H4 (cell line): ENCODE measurements at regions not wholly inside any gene's neighbourhood (a gene's known extent, or its start where the extent isn't known, plus 50 kb on each side); places are given as distances from the start of the nearest gene placed in this dataset.
"Not testable (repeated sequence)": the region's sequence is repeated elsewhere in the genome, so short reads cannot be mapped to it uniquely, and the experiment has no call there.

ENCODE experiments used
- DNase-seq: peaks from one replicate; pipeline ENCODE4 v3.0.0-alpha.2; 2015; ENCODE audit warnings: low spot score

- no peak for DNase-seq
Observed at GRCh38 chr13:33550885-33551284, 265.3 kb upstream of the STARD13 start.

GRCh38 chr13:33554919-33555791 is 262.8 kb upstream of the RFC3 start:
- DNase-seq, result no peak

- no peak for DNase-seq
Observed at GRCh38 chr13:33556828-33557227, 261.1 kb upstream of the RFC3 start.

GRCh38 chr13:33560726-33561125 is 257.2 kb upstream of the RFC3 start:
- no peak for DNase-seq

GRCh38 chr13:33561627-33562026 is 256.3 kb upstream of the RFC3 start:
- DNase-seq, result no peak

GRCh38 chr13:33571618-33572017 is 246.3 kb upstream of the RFC3 start:
- no peak for DNase-seq

GRCh38 chr13:33572322-33572721 is 245.6 kb upstream of the RFC3 start:
- not testable (repeated sequence) for DNase-seq

GRCh38 chr13:33575378-33575777 is 242.6 kb upstream of the RFC3 start:
- DNase-seq, result no peak

- DNase-seq, result no peak
Observed at GRCh38 chr13:33577007-33577406, 240.9 kb upstream of the RFC3 start.

- DNase-seq, result no peak
Observed at GRCh38 chr13:33578786-33579185, 239.2 kb upstream of the RFC3 start.

- DNase-seq, result no peak
Observed at GRCh38 chr13:33582121-33582520, 235.8 kb upstream of the RFC3 start.

GRCh38 chr13:33583398-33583797 is 234.6 kb upstream of the RFC3 start:
- no peak for DNase-seq

GRCh38 chr13:33590936-33591335 is 227.0 kb upstream of the RFC3 start:
- no peak for DNase-seq

- DNase-seq, result no peak
Observed at GRCh38 chr13:33606692-33607091, 211.3 kb upstream of the RFC3 start.

- peak; percentile 88 for DNase-seq
Observed at GRCh38 chr13:33610438-33611120, 207.4 kb upstream of the RFC3 start.

GRCh38 chr13:33611121-33611805 is 206.7 kb upstream of the RFC3 start:
- DNase-seq, result peak; percentile 71

GRCh38 chr13:33612641-33613638 is 205.0 kb upstream of the RFC3 start:
- no peak for DNase-seq

- no peak for DNase-seq
Observed at GRCh38 chr13:33615436-33615835, 202.5 kb upstream of the RFC3 start.

GRCh38 chr13:33616130-33616529 is 201.8 kb upstream of the RFC3 start:
- no peak for DNase-seq

- DNase-seq, result no peak
Observed at GRCh38 chr13:33617055-33617454, 200.9 kb upstream of the RFC3 start.

GRCh38 chr13:33624253-33624652 is 193.7 kb upstream of the RFC3 start:
- no peak for DNase-seq
